ENCODE measurements at regions not wholly inside any gene's neighbourhood (a gene's known extent, or its start where the extent isn't known, plus 50 kb on each side); places are given as distances from the start of the nearest gene placed in this dataset.

DNA sequence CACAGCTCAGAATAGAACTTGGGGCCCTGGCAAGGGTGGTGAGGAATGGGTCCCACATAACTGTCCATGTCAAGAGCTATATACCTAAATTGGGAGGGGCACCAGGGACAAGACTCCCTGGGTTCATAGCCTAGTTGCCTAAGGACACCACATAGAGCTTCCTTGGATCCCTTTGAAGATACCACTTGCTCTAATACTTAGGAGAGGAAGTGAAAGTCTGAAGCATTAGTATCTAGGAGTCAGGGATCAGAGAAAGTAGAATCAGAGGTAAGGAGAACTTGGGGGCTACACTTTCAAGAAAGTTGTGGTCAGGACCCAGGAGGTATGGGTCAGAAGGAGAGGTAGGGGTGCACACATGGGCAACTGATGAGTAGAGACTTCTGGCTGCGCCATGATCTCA, 318.2 kb upstream of the SLC39A10 start:
- POLR2A ChIA-PET: no interaction called here
- DNase-seq: no peak
- Mint-ChIP-seq H3K4me3 (no peak overlapping the region), H3K27ac (no peak overlapping the region), H3K9me3 (peaks cover 3% of the 10 kb centered on the region), H3K4me1 (peaks cover 17% of the 10 kb centered on the region), H3K36me3 (ENCODE audit: low read depth) (no peaks in the 10 kb centered on the region), H3K27me3 (peaks cover 4% of the 10 kb centered on the region)
- no peak for ATAC-seq (ENCODE audit: low read depth)
- TF ChIP-seq, protein P1, sequence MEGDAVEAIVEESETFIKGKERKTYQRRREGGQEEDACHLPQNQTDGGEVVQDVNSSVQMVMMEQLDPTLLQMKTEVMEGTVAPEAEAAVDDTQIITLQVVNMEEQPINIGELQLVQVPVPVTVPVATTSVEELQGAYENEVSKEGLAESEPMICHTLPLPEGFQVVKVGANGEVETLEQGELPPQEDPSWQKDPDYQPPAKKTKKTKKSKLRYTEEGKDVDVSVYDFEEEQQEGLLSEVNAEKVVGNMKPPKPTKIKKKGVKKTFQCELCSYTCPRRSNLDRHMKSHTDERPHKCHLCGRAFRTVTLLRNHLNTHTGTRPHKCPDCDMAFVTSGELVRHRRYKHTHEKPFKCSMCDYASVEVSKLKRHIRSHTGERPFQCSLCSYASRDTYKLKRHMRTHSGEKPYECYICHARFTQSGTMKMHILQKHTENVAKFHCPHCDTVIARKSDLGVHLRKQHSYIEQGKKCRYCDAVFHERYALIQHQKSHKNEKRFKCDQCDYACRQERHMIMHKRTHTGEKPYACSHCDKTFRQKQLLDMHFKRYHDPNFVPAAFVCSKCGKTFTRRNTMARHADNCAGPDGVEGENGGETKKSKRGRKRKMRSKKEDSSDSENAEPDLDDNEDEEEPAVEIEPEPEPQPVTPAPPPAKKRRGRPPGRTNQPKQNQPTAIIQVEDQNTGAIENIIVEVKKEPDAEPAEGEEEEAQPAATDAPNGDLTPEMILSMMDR (IDR thresholded peaks at IDR 0.05): no peak
- intact Hi-C loops (cut with micrococcal nuclease): loop anchor here (10.0 kb wide), 1 partner anchor 236 kb away; no protein-coding TSS in a partner anchor
- CTCF ChIA-PET: no interaction called here

DNA sequence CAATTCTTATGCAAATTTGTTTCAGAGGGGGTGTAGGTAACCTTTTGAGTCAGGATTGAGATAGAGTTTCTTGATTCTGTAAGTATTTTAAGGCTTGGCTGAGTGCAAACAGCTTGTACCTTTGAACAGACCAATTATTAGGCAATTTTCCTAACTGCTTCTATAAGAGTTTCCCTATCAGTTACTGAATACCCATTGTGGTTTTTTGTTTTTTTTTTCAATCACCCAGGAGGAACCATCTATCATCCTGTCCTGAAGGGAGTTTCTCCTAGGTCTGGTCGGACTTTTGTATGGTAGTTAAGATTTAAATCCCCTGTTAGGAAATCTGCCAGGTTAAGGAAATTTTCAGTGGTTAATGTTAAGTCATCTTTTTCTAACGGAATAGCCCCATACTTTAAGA, 319.4 kb upstream of the SLC39A10 start:
- no peaks in the 10 kb centered on the region for H3K36me3 Mint-ChIP-seq (ENCODE audit: low read depth)
- DNase-seq: no peak
- H3K9me3 Mint-ChIP-seq: no peaks in the 10 kb centered on the region
- ChIA-PET POLR2A (no interaction called here), CTCF (no interaction called here)
- no peak overlapping the region for H3K4me3 Mint-ChIP-seq
- no peak overlapping the region for H3K27ac Mint-ChIP-seq
- TF ChIP-seq, protein P1 (IDR thresholded peaks at IDR 0.05): no peak
- no peak for ATAC-seq (ENCODE audit: low read depth)
- intact Hi-C loops (cut with micrococcal nuclease): loop anchor here (10.0 kb wide), 1 partner anchor 237 kb away; no protein-coding TSS in a partner anchor
- H3K4me1 Mint-ChIP-seq: peaks cover 10% of the 10 kb centered on the region
- peaks cover 4% of the 10 kb centered on the region for H3K27me3 Mint-ChIP-seq

DNA sequence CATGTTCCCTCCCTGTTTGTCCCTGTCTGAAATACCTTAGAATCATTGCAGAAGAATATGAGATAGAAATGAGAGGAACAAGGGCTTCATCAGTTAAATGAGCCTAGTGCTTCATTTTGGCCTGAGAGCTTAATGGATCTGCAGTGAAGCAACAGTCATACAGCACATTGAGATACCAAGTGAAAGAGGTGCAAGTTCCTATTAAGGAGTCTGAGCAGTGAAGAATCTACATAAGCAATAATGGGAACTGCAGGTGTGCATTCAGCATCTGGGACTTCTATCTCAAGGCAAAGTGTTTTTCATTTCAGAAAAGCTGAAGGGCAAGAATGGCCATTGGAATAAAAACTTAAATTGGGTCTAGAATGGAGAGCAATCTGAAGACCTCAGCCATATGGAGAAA, 323.2 kb upstream of the SLC39A10 start:
- Mint-ChIP-seq H3K4me1 (peaks cover 14% of the 10 kb centered on the region), H3K27ac (no peak overlapping the region), H3K27me3 (peaks cover 4% of the 10 kb centered on the region), H3K36me3 (ENCODE audit: low read depth) (no peaks in the 10 kb centered on the region), H3K4me3 (no peak overlapping the region), H3K9me3 (peaks cover 2% of the 10 kb centered on the region)
- ChIA-PET POLR2A (no interaction called here), CTCF (no interaction called here)
- ATAC-seq (ENCODE audit: low read depth): no peak
- intact Hi-C loops (cut with micrococcal nuclease): loop anchor here (10.0 kb wide), 1 partner anchor 241 kb away; no protein-coding TSS in a partner anchor
- no peak for DNase-seq
- TF ChIP-seq, protein P1 (IDR thresholded peaks at IDR 0.05): no peak

DNA sequence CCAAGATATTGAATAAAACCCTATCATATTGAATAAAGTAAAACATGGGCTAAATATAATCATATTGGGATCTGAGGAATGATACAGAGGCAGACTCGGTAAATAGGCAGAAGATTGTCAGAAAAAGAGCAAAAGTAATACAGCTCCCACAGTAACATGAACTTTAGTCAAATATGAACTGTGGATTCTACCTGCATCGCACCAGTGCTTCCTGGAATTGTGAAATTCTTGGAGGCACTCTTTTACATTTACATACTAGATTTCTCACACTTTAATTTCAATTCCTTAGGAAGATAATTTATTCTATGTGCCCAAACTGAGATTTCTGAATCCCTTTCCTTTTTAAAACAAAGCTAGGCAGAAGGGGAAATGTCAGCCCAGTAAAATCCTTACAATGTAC, 325.1 kb upstream of the SLC39A10 start:
- Mint-ChIP-seq H3K4me3 (no peak overlapping the region), H3K36me3 (ENCODE audit: low read depth) (no peaks in the 10 kb centered on the region), H3K27me3 (no peaks in the 10 kb centered on the region), H3K9me3 (peaks cover 2% of the 10 kb centered on the region), H3K4me1 (peaks cover 8% of the 10 kb centered on the region), H3K27ac (no peak overlapping the region)
- TF ChIP-seq, protein P1 (IDR thresholded peaks at IDR 0.05): no peak
- intact Hi-C loops (cut with micrococcal nuclease): loop anchor here (10.0 kb wide), 1 partner anchor 243 kb away; no protein-coding TSS in a partner anchor
- DNase-seq (no peak), ATAC-seq (ENCODE audit: low read depth) (no peak)
- POLR2A ChIA-PET: interaction anchor here (0.6 kb wide), 1 partner anchor 230 kb away, joined by 4 read pairs; no protein-coding TSS in a partner anchor
- CTCF ChIA-PET: no interaction called here

DNA sequence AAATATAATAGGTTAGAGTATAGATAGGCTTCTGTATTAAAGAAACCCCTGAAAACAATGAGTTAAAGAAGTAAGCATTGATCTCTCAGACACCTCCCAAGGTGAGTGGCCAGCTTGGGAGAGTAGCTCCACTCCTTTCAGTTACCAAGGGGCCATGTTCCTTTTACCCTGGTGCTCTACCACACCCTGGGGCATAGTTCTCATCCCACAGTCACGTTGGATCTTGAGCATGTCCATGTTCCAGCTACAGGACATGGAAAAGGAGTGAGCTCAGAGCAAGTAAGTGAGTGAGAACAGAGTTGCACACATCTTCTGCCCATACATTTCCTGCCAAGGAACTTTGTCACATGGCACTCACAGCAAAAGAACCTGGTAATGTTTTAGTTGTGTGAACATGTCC, 325.9 kb upstream of the SLC39A10 start:
- Mint-ChIP-seq H3K4me1 (peaks cover 8% of the 10 kb centered on the region), H3K27ac (no peak overlapping the region), H3K4me3 (no peak overlapping the region), H3K27me3 (no peaks in the 10 kb centered on the region), H3K9me3 (peaks cover 2% of the 10 kb centered on the region), H3K36me3 (ENCODE audit: low read depth) (no peaks in the 10 kb centered on the region)
- intact Hi-C loops (cut with micrococcal nuclease): loop anchor here (10.0 kb wide), 1 partner anchor 244 kb away; no protein-coding TSS in a partner anchor
- ATAC-seq (ENCODE audit: low read depth) (no peak), DNase-seq (no peak)
- ChIA-PET CTCF (no interaction called here), POLR2A (no interaction called here)
- TF ChIP-seq, protein P1 (IDR thresholded peaks at IDR 0.05): no peak
